ENCODE measurements at regions not wholly inside any gene's neighbourhood (a gene's known extent, or its start where the extent isn't known, plus 50 kb on each side); places are given as distances from the start of the nearest gene placed in this dataset.
A peak's percentile ranks its signal among the peaks of the same experiment; 100 is the strongest.
"Not testable (repeated sequence)": the region's sequence is repeated elsewhere in the genome, so short reads cannot be mapped to it uniquely, and the experiment has no call there.

- H3K4me3 ChIP-seq (ENCODE audit: low read depth, low read length): no peak overlapping the region
- TF ChIP-seq, protein P1, sequence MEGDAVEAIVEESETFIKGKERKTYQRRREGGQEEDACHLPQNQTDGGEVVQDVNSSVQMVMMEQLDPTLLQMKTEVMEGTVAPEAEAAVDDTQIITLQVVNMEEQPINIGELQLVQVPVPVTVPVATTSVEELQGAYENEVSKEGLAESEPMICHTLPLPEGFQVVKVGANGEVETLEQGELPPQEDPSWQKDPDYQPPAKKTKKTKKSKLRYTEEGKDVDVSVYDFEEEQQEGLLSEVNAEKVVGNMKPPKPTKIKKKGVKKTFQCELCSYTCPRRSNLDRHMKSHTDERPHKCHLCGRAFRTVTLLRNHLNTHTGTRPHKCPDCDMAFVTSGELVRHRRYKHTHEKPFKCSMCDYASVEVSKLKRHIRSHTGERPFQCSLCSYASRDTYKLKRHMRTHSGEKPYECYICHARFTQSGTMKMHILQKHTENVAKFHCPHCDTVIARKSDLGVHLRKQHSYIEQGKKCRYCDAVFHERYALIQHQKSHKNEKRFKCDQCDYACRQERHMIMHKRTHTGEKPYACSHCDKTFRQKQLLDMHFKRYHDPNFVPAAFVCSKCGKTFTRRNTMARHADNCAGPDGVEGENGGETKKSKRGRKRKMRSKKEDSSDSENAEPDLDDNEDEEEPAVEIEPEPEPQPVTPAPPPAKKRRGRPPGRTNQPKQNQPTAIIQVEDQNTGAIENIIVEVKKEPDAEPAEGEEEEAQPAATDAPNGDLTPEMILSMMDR (IDR thresholded peaks at IDR 0.05; ENCODE audit: insufficient read depth, low read length): no peak
- DNase-seq (ENCODE audit: low read depth): peak; percentile 48
Measured at GRCh38 chr1:221576268-221576667, 165.6 kb downstream of the DUSP10 start.

DNA sequence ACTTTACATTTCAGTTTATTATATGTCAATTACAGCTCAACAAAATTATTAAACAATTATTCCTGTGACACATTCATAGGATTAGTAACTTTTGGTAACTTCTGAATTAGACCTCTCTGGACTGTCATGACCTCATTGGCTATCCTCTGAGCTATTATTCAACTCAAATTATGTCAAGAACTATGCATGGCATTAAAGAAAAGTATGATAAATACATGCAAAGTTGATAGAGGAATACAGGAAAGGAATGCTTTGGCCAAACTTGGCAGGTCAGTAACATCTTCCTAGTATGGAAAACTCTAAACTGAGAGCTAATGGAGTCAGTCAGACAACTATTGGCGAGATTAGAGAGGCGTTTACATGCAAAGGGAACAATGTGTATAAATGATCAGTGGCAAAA is 158.4 kb downstream of the DUSP10 start:
- DNase-seq (ENCODE audit: low read depth): no peak
- no peak overlapping the region for H3K4me3 ChIP-seq (ENCODE audit: low read depth, low read length)
- TF ChIP-seq, protein P1 (IDR thresholded peaks at IDR 0.05; ENCODE audit: insufficient read depth, low read length): no peak

GRCh38 chr1:221587013-221587412 is 154.9 kb downstream of the DUSP10 start:
- not testable (repeated sequence) for DNase-seq (ENCODE audit: low read depth); H3K4me3 ChIP-seq (ENCODE audit: low read depth, low read length)

GRCh38 chr1:221591250-221591649 is 150.6 kb downstream of the DUSP10 start:
- not testable (repeated sequence) for H3K4me3 ChIP-seq (ENCODE audit: low read depth, low read length); DNase-seq (ENCODE audit: low read depth)

DNA sequence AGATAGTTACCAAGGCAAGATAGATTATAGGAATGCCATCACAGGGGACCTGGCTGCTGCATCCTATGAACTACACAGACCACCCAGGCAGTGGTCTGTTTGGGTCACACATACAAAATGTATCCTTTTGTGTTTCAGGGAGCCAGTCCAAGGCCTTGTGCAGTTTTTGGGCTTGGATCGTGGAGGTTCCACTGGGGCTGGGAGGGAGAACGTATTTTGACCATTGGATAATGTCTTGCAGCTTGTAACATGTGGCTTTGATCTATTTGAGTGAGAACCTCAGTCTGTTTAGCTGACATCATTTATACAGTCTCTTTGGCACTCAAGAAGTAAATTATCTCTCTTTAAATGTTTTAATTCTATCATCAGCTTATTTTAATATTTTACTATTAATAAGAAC is 147.3 kb downstream of the DUSP10 start:
- DNase-seq (ENCODE audit: low read depth): no peak
- H3K4me3 ChIP-seq (ENCODE audit: low read depth, low read length): no peak overlapping the region
- TF ChIP-seq, protein P1 (IDR thresholded peaks at IDR 0.05; ENCODE audit: insufficient read depth, low read length): no peak

DNA sequence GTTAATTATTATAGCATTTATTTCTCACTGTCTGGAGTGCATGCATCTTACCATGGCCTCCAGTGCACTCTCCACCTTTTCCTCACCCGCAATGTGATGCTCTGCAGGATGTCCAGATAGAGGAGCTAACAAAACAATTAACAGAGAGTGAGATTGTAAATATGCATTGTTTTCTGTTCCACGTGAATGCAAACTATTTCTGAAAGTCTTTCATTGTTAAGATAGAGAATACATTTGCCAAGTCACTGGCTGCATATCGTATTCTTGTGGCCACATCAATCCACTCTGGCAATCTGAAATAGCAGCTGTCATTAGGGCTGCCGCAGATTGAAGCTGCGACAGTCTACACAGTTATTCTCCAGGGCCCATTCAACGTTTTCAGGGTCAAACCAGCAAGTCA is 143.8 kb downstream of the DUSP10 start:
- TF ChIP-seq, protein P1 (IDR thresholded peaks at IDR 0.05; ENCODE audit: insufficient read depth, low read length): no peak
- no peak overlapping the region for H3K4me3 ChIP-seq (ENCODE audit: low read depth, low read length)
- no peak for DNase-seq (ENCODE audit: low read depth)

DNA sequence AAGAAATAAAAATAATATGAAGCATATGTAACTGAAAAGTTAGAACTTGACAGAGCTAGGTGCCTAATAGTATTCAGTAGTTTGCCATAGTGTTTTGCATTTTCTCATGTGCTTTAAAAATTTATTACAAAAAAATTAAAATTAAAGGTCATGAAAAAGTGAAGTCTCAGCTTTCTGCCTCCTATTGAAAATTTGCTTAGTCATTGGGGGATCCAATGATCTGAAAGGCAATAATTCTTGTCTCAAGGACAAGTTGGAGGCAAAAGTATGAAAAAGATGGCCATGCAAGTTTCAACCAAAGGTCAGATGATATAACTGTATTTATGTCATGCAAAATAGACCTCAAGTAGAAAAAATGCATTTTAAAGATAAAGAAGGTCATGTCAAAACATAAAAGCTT is 140.7 kb downstream of the DUSP10 start:
- H3K4me3 ChIP-seq (ENCODE audit: low read depth, low read length): no peak overlapping the region
- no peak for DNase-seq (ENCODE audit: low read depth)
- TF ChIP-seq, protein P1 (IDR thresholded peaks at IDR 0.05; ENCODE audit: insufficient read depth, low read length): no peak

DNA sequence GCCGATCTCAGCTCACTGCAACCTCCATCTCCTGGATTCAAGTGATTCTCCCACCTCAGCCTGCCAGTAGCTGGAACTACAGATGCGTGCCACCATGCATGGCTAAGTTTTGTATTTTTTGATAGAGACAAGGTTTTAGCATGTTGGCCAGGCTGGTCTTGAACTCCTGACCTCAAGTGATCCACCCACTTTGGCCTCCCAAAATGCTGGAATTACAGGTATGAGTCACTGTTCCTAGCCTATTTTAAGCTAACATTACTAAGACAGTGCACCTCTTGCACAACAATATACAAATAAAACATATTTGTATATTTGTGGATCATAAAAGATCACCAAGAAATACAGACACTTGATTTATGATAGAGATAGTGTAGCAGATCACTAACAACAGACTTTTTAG is 139.1 kb downstream of the DUSP10 start:
- DNase-seq (ENCODE audit: low read depth): peak; percentile 36
- H3K4me3 ChIP-seq (ENCODE audit: low read depth, low read length): no peak overlapping the region
- TF ChIP-seq, protein P1 (IDR thresholded peaks at IDR 0.05; ENCODE audit: insufficient read depth, low read length): no peak

- H3K4me3 ChIP-seq (ENCODE audit: low read depth, low read length); DNase-seq (ENCODE audit: low read depth): not testable (repeated sequence)
Measured at GRCh38 chr1:221604390-221604789, 137.5 kb downstream of the DUSP10 start.

Measured in fibroblast of the aortic adventitia (primary cell).